CD4-positive, CD25-positive, alpha-beta regulatory T cell (primary cell): ENCODE measurements at regions not wholly inside any gene's neighbourhood (a gene's known extent, or its start where the extent isn't known, plus 50 kb on each side); places are given as distances from the start of the nearest gene placed in this dataset.

Experiments
- ATAC-seq, 2 donors: fragments of 150-1000 bp; cut with Tn5 transposase; one replicate each; pipeline ENCODE4 v1.10.0; 2021; ENCODE audit warnings: low read depth in 2 of 2, moderate number of reproducible peaks in 2 of 2, moderate library complexity in 1 of 2
- DNase-seq, 3 donors: peaks; one replicate each; pipeline versions ENCODE4 v3.0.0 to v3.0.0-alpha.2; 2012 to 2022; ENCODE audit warnings: mixed read lengths in 1 of 3
- H3K27ac ChIP-seq: one replicate; pipeline ENCODE4 v1.7.0; 2013; ENCODE audit warnings: mild to moderate bottlenecking, low read length; ENCODE audit not compliant: insufficient read depth, poor library complexity, severe bottlenecking
- H3K27me3 ChIP-seq: one replicate; pipeline ENCODE4 v1.7.0; 2013; ENCODE audit warnings: low read length; ENCODE audit not compliant: control insufficient read depth, insufficient read depth
- H3K36me3 ChIP-seq: one replicate; pipeline ENCODE4 v1.7.0; 2013; ENCODE audit warnings: mild to moderate bottlenecking, low read length, moderate library complexity; ENCODE audit not compliant: control insufficient read depth, insufficient read depth
- H3K4me1 ChIP-seq: 2 replicates; pipeline ENCODE4 v1.7.0; 2013; ENCODE audit warnings: mild to moderate bottlenecking, low read length; ENCODE audit not compliant: insufficient read depth, control insufficient read depth, poor library complexity, severe bottlenecking
- H3K4me3 ChIP-seq: one replicate; pipeline ENCODE4 v1.7.0; 2013; ENCODE audit warnings: low read depth, mild to moderate bottlenecking, low read length, moderate library complexity
- H3K9me3 ChIP-seq, 2 experiments: 1 replicate in 1 of 2; 2 replicates in 1 of 2; pipeline ENCODE4 v1.7.0; 2013; ENCODE audit warnings: low read length in 2 of 2, mild to moderate bottlenecking in 1 of 2, moderate library complexity in 1 of 2; ENCODE audit not compliant: control insufficient read depth in 2 of 2
- H3K27ac Mint-ChIP-seq, 3 donors: one replicate each; pipeline ENCODE4 v1.8.0; 2020 to 2022; ENCODE audit warnings: mild to moderate bottlenecking in 3 of 3, mixed read lengths in 3 of 3, moderate library complexity in 2 of 3
- H3K27me3 Mint-ChIP-seq: one replicate; pipeline ENCODE4 v1.8.0; 2022; ENCODE audit warnings: mild to moderate bottlenecking, mixed read lengths
- H3K36me3 Mint-ChIP-seq: one replicate; pipeline ENCODE4 v1.8.0; 2020; ENCODE audit warnings: mixed read lengths
- H3K4me1 Mint-ChIP-seq, 4 donors: one replicate each; pipeline ENCODE4 v1.8.0; 2020 to 2022; ENCODE audit warnings: mixed read lengths in 4 of 4, mild to moderate bottlenecking in 1 of 4
- H3K4me3 Mint-ChIP-seq, 4 donors: one replicate each; pipeline ENCODE4 v1.8.0; 2020 to 2022; ENCODE audit warnings: mild to moderate bottlenecking in 4 of 4, mixed read lengths in 4 of 4, moderate library complexity in 3 of 4
- H3K9me3 Mint-ChIP-seq, 7 donors: one replicate each; pipeline ENCODE4 v1.8.0; 2020 to 2022; ENCODE audit warnings: mixed read lengths in 7 of 7, mild to moderate bottlenecking in 3 of 7, moderate library complexity in 2 of 7

- peaks cover 1 to 10% (median 7%) of the 10 kb centered on the region in 7 donors for H3K9me3 Mint-ChIP-seq
These were observed 202.9 kb upstream of the KLHL1 start for GRCh38 chr13:70311191-70311590.

GRCh38 chr13:70310396-70311119 lies 202.3 kb upstream of the KLHL1 start:
- no peaks in the 10 kb centered on the region for H3K27me3 ChIP-seq
- DNase-seq (no peak), ATAC-seq (no peak)
- H3K9me3 ChIP-seq, result peaks cover 0 to 4% of the 10 kb centered on the region in 2 experiments
- no peak overlapping the region for H3K4me3 ChIP-seq
- Mint-ChIP-seq H3K9me3 (peaks cover 1 to 10% (median 7%) of the 10 kb centered on the region in 7 donors), H3K4me3 (no peak overlapping the region), H3K4me1 (no peaks in the 10 kb centered on the region), H3K36me3 (no peaks in the 10 kb centered on the region), H3K27ac (no peak overlapping the region), H3K27me3 (no peaks in the 10 kb centered on the region)
- H3K36me3 ChIP-seq, result no peaks in the 10 kb centered on the region
- no peak overlapping the region for H3K27ac ChIP-seq
- no peaks in the 10 kb centered on the region for H3K4me1 ChIP-seq

More at GRCh38 chr13:70311191-70311590, 202.9 kb upstream of the KLHL1 start:
- Histone ChIP-seq H3K27me3 (no peaks in the 10 kb centered on the region), H3K36me3 (no peaks in the 10 kb centered on the region), H3K4me3 (no peak overlapping the region), H3K27ac (no peak overlapping the region), H3K4me1 (no peaks in the 10 kb centered on the region), H3K9me3 (peaks cover 0 to 4% of the 10 kb centered on the region in 2 experiments)
- no peak for DNase-seq
- Mint-ChIP-seq H3K4me1 (no peaks in the 10 kb centered on the region), H3K4me3 (no peak overlapping the region), H3K27me3 (no peaks in the 10 kb centered on the region), H3K27ac (no peak overlapping the region), H3K36me3 (no peaks in the 10 kb centered on the region)
- ATAC-seq, result no peak

GRCh38 chr13:70297189-70297616 lies 189.0 kb upstream of the KLHL1 start:
- DNase-seq (no peak), ATAC-seq (no peak)
- H3K9me3 ChIP-seq, result peaks cover 5 to 7% of the 10 kb centered on the region in 2 experiments
- H3K4me3 ChIP-seq, result no peak overlapping the region
- H3K27ac Mint-ChIP-seq, result no peak overlapping the region
- no peak overlapping the region for H3K27ac ChIP-seq
- no peaks in the 10 kb centered on the region for H3K4me1 Mint-ChIP-seq
- no peaks in the 10 kb centered on the region for H3K36me3 Mint-ChIP-seq
- H3K36me3 ChIP-seq, result no peaks in the 10 kb centered on the region
- no peaks in the 10 kb centered on the region for H3K27me3 Mint-ChIP-seq
- H3K27me3 ChIP-seq, result no peaks in the 10 kb centered on the region
- no peak overlapping the region for H3K4me3 Mint-ChIP-seq
- no peaks in the 10 kb centered on the region for H3K4me1 ChIP-seq
- peaks cover 0 to 25% (median 14%) of the 10 kb centered on the region in 7 donors for H3K9me3 Mint-ChIP-seq

- ATAC-seq, result no peak
- no peak overlapping the region for H3K4me3 ChIP-seq
- no peaks in the 10 kb centered on the region for H3K4me1 ChIP-seq
- Mint-ChIP-seq H3K36me3 (no peaks in the 10 kb centered on the region), H3K9me3 (peaks cover 4 to 35% (median 8%) of the 10 kb centered on the region in 7 donors), H3K27me3 (no peaks in the 10 kb centered on the region), H3K4me3 (no peak overlapping the region), H3K27ac (no peak overlapping the region), H3K4me1 (no peaks in the 10 kb centered on the region)
- no peaks in the 10 kb centered on the region for H3K36me3 ChIP-seq
- H3K27me3 ChIP-seq, result no peaks in the 10 kb centered on the region
- no peak for DNase-seq
- H3K27ac ChIP-seq, result no peak overlapping the region
- peaks cover 0 to 5% of the 10 kb centered on the region in 2 experiments for H3K9me3 ChIP-seq
These were observed 176.1 kb upstream of the KLHL1 start for GRCh38 chr13:70284371-70284770.

DNA sequence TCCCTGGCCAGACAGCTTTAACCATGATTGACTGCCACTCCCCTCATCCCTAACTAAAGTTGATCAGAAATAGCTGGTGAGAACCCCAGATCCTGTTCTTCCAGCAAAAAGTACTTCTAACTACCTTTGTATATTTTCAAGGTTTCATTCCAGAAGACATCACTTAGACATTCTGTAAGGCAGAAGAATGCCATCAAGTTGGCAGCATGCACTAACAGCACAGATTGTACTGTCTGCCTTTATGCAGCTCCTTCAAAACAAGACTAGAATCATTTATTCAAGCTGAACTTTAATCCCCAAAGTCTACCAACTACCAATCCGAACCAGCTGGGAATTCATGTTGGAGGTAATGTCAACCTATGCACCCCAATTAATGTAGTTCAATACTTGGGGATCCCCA lies 167.6 kb upstream of the KLHL1 start:
- Histone ChIP-seq H3K36me3 (no peaks in the 10 kb centered on the region), H3K9me3 (peaks cover 0 to 5% of the 10 kb centered on the region in 2 experiments), H3K27ac (no peak overlapping the region), H3K4me3 (no peak overlapping the region), H3K27me3 (no peaks in the 10 kb centered on the region), H3K4me1 (no peaks in the 10 kb centered on the region)
- Mint-ChIP-seq H3K9me3 (peaks cover 0 to 22% (median 3%) of the 10 kb centered on the region in 7 donors), H3K4me1 (no peaks in the 10 kb centered on the region), H3K27me3 (no peaks in the 10 kb centered on the region), H3K4me3 (no peak overlapping the region), H3K36me3 (no peaks in the 10 kb centered on the region), H3K27ac (no peak overlapping the region)
- DNase-seq (no peak), ATAC-seq (no peak)

DNA sequence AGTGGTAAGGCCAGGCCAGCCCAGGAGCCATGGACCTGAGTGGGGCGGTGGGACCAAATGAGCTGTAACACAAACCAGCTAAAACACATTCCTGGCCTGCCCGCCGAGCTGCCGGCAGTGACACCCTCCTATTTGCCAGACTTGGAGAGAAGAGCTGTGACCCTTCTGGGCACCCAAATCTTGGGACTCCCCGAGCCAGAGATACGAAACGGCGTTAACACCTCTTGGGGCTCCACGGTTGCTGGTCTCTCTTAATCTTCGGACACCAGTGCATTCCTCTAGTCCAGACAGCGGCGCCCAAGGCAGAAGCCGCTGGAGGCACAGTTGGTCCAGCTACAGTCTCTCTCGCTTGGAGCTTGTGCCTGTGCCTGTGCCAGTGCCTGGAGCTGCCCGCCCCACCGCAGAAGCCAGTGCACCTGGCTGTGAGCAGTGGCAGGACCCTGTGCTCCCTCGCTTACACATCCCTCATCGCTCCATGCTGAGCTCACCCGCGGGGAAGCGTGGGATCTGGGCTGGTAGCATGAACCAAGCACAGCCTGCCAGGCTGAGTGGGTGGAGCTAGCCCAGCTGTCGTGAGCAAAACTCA lies 147.2 kb upstream of the KLHL1 start:
- Histone ChIP-seq H3K36me3 (no peaks in the 10 kb centered on the region), H3K27ac (no peak overlapping the region), H3K9me3 (peaks cover 2 to 5% of the 10 kb centered on the region in 2 experiments), H3K27me3 (no peaks in the 10 kb centered on the region), H3K4me3 (no peak overlapping the region), H3K4me1 (no peaks in the 10 kb centered on the region)
- ATAC-seq, result no peak
- Mint-ChIP-seq H3K9me3 (peaks cover 1 to 21% (median 10%) of the 10 kb centered on the region in 7 donors), H3K4me3 (no peak overlapping the region), H3K27me3 (no peaks in the 10 kb centered on the region), H3K36me3 (no peaks in the 10 kb centered on the region), H3K4me1 (no peaks in the 10 kb centered on the region), H3K27ac (no peak overlapping the region)
- DNase-seq, result no peak

DNA sequence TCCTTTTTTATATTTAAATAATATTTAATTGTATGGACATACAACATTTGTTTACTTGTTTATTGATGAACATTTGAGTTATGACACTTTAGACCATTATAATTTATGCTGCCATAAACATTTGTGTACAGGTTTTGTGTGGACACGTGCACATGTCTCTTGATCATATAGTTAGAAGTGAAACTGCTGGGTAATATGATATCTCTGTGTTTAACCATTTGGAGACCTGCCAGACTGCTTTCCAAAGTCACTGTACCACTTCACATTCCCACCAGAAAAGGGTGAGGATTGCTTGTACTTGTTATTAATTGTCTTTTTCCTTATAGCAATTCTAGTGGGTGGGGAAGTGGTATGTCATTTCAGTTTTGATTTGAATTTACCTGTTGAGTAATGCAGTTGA lies 145.6 kb upstream of the KLHL1 start:
- H3K36me3 ChIP-seq, result no peaks in the 10 kb centered on the region
- H3K4me3 ChIP-seq, result no peak overlapping the region
- DNase-seq (no peak), ATAC-seq (no peak)
- Mint-ChIP-seq H3K27ac (no peak overlapping the region), H3K27me3 (no peaks in the 10 kb centered on the region), H3K4me3 (no peak overlapping the region), H3K9me3 (peaks cover 4 to 25% (median 9%) of the 10 kb centered on the region in 7 donors), H3K4me1 (no peaks in the 10 kb centered on the region), H3K36me3 (no peaks in the 10 kb centered on the region)
- no peak overlapping the region for H3K27ac ChIP-seq
- H3K27me3 ChIP-seq, result no peaks in the 10 kb centered on the region
- H3K9me3 ChIP-seq, result peaks cover 5 to 9% of the 10 kb centered on the region in 2 experiments
- no peaks in the 10 kb centered on the region for H3K4me1 ChIP-seq

GRCh38 chr13:70253411-70253810 lies 145.2 kb upstream of the KLHL1 start:
- H3K4me3 Mint-ChIP-seq, result no peak overlapping the region
- no peak overlapping the region for H3K4me3 ChIP-seq
- H3K27me3 Mint-ChIP-seq, result no peaks in the 10 kb centered on the region
- H3K4me1 Mint-ChIP-seq, result no peaks in the 10 kb centered on the region
- no peaks in the 10 kb centered on the region for H3K36me3 Mint-ChIP-seq
- H3K4me1 ChIP-seq, result no peaks in the 10 kb centered on the region
- H3K27ac Mint-ChIP-seq, result no peak overlapping the region
- no peak for ATAC-seq
- DNase-seq, result no peak
- no peak overlapping the region for H3K27ac ChIP-seq
- peaks cover 5 to 9% of the 10 kb centered on the region in 2 experiments for H3K9me3 ChIP-seq
- peaks cover 5 to 27% (median 10%) of the 10 kb centered on the region in 7 donors for H3K9me3 Mint-ChIP-seq
- H3K36me3 ChIP-seq, result no peaks in the 10 kb centered on the region
- H3K27me3 ChIP-seq, result no peaks in the 10 kb centered on the region
